HG03103 (cell line): ENCODE measurements at regions not wholly inside any gene's neighbourhood (a gene's known extent, or its start where the extent isn't known, plus 50 kb on each side); places are given as distances from the start of the nearest gene placed in this dataset.

Experiments
- ATAC-seq: cut with Tn5 transposase; IDR thresholded peaks from one replicate; pipeline ENCODE4 v1.9.1; 2021; ENCODE audit warnings: low read depth; ENCODE audit not compliant: unreplicated experiment

DNA sequence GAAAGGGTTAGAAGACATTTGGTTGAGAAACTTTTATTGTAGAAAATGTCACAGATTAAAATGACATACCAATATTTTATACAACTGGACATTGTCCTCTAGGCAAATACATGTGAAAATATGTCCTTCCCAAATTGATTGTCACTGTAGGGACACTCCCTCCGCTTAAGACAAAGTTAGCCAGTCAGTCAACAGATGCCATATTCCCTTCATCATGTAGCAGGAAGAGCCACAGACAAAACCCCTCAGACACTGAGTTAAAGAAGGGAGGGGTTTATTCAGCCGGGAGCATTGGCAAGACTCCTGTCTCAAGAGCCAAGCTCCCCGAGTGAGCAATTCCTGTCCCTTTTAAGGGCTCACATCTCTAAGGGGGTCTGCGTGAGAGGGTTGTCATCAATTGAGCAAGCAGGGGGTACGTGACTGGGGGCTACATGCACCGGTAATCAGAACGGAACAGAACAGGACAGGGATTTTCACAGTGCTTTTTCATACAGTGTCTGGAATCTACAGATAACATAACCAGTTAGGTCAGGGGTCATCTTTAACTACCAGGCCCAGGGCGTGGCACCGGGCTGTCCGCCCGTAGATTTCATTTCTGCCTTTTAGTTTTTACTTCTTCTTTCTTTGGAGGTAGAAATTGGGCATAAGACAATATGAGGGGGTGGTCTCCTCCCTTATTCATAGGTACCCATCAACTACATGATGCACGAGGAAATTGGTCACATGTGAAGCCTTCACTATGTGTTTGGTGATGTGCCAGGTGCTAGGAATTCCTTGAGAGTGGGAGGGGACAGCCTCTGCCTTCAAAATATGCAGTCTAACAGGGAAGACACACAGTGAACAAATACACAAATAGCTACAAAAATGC, 155.7 kb upstream of the CDYL start:
- no peak for ATAC-seq

DNA sequence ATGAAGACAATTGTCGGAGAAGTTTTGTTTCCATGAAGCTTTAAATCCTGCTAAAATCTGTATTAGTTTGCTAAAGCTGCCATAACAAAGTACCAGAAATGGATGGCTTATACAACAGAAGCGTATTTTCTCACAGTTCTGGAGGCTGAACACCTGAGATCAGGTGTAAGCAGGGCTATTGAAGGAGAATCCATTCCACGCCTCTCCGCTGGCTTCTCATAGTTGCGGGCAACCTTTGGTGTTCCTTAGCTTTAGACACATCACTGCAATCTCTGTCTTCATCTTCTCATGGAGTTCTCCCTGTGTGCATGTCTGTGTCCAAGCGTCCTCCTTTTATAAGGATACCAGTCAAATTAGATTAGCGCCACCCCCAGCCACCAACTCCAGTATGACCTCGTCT, 159.9 kb upstream of the CDYL start:
- ATAC-seq = no peak

DNA sequence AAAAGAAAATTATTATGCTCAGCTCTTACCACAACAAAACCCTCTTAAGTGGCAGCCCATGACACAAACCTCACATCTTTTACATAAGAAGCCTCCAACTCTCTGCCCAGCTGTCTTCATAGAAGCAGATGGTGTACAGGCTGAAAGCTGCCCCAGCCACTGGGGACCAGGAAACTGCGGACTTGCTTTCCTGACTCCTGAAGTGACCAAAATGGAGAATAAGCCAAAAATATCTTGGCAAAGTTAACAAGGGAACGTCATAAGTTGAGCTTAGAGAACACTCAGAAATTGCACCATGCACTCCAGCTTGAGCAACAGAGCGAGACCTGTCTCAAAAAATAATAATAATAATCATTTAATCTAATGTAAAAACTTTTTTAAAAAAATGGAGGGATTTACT, 160.3 kb upstream of the CDYL start:
- ATAC-seq = no peak

DNA sequence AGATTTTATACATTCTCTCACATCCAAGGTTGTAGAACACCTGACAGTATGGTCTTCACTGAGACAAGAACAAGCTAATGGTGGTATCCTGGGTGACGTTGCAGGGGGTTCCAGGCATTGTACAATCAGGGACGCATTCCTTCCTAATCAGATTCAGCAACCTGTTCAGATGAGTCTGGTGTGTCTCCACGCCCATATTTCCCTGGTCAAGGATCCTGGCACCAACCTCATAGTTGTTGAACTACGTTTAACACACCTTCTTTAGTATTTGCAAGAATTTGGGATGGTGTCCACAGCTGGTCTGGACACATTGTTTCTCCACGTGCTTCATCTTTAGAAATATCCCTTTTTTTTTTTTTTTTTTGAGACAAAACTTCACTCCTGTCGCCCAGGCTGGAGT, 161.0 kb upstream of the CDYL start:
- no peak for ATAC-seq

DNA sequence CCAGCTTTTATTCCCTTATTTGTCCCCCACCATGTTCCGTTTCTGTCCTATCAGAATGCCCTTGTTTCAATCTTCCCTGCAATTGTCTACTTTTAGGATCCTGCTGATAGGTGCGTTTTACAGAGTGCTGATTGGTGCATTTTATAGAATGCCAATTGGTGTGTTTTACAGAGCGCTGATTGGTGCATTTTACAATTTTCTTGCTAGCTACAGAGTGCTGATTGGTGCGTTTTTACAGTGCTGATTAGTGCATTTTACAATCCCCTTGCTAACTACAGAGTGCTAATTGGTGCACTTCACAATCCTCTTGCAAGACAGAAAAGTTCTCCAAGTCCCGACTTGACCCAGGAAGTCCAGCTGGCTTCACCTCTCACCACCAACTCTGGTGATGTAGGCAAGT, 161.6 kb upstream of the CDYL start:
- ATAC-seq = no peak

DNA sequence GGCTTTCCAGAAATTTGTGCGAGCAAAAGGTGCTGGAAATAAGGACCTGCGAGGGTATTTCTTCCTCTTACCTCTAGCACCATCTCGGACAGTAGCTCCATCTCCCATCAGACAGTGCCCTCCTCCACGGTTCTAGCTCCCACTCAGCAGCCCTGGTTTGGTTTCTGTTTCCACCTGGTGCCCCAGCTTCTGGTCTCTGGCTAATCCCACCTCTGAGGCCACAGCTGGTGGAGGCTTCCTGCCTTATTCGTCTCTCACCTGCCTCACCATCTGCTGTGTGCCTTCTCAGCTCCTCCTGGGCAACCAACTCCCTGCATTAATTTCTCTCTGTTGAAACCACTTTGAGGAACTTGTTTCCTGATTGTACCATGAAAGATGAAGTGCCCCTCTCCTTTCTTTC, 162.4 kb upstream of the CDYL start:
- no peak for ATAC-seq

DNA sequence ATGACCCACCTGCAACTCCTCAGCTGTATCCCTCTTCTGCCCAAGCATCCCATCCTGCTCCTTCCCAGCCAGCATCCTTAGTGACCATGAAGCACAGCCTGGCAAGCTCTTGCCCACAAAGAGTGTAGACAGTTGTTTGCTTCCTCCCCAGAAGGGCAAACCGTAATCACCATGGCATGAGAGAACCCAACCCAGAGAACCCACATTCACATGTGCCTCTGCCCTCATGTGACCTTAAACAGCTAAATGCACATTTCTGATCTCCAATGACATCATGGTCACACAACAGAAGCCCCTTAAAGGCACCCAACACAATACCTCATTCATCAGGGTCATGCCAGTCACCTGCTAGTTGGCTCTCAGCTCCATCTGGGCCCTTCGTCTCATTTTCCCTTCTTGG, 162.8 kb upstream of the CDYL start:
- ATAC-seq = no peak

DNA sequence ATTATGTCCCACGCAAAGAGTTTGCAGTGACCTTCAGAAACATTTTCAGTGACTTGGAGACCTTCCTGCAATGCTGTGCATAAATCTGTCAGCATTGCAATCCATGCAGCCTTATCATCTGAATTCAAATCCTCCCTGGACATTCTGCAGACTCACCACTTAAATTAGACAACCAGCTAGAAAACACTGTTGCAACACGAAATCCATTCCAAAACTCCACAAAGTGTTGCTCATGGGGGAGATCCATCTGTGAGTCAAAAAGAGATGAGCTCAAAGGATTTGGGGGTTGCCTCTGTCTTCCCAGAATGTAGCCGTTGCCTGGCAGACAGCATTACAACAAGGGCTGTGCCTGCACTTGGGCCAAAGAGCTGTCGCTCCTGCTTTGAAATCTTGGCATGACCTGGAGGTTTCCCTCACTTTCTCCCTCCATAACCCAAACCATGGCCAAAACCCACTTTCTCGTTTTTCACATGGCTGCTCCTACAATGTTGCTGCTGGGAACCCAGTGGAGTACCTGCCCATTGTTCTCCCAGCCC, 163.5 kb upstream of the CDYL start:
- ATAC-seq = no peak

DNA sequence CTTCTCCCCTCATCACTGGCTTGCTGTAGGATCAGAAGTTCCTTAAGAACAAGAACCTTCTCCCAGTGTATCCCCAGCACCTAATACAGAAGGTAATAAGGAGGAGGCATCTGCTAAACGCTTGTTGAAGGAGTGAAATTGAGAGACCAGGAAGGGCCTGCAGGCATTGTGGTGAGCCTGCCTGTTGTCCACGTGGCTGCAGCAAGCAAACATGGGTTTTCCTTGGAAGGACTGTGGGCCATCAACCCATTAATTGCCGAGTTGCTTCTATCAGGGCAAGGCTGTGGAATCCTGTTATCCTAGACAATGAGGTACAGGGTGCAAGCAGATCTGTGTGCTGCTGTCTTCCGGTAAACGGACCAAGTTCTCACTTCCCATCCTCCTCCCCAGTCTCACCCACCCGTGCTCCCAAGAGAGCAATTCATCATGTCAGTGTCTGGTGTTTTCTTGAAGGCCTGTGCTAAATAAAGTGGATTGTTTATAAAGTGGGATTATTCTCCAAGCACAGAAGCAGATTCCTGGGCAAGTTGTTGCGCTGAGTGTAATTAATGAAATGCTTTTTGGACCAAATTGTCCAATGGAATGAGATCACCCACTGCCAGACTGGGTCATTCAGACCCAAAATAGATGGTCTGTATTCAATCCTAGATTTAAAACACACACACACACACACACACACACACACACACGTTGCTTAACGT, 164.6 kb upstream of the CDYL start:
- no peak for ATAC-seq

DNA sequence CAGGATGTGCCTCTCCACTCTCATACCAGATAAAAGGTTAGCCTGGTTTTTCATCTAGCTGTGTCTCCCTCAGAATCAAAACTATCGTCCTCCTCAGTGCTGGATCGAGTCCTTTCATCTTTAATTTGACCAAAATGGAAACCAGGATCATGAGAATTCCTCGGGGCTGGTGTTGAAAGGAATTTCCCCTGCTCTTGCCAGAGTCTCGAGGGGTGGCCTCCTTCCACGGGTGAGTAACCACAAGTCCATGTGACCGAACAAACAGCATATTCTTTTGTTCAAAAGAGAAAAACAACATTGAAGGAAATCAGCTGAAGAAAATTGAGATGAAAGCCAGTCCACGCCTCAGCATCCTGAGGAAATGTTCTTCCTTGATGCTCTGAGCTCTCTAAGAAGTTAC, 165.9 kb upstream of the CDYL start:
- ATAC-seq = no peak

DNA sequence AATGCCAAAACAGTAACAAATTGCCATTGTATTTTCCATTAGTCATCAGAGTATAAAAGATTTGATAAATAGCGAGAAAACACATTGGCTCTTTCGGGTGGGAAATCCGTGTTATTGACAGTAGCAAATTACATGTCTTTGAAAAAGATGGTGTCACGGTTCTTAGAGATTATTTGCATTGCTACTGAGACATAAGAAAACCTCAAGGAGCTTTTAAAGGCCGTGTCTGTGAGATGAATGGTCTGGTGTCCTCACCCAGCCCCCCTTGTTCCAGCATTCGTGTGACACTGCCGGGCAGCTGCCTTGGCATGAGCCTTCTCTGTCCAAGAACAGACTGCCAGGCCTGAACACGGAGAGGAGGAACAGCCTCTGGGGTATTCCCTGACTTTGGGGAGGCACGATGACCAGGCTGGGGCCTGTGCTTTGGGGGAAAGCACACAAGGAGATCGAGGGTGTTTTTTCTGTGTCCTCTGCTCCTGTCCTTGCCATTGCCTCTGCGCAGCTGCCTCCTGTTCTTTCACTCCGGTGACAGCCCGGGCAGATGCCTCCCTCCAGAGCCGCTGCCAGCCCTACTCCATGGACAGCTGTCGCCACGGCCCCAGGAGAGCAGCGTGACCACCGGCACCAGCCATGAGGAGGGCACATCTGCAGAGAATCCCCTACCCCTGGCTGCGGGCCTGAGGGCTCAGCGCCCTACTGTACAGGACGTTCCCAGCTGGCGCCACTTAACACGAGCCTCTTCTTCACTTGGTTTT, 167.7 kb upstream of the CDYL start:
- no peak for ATAC-seq

DNA sequence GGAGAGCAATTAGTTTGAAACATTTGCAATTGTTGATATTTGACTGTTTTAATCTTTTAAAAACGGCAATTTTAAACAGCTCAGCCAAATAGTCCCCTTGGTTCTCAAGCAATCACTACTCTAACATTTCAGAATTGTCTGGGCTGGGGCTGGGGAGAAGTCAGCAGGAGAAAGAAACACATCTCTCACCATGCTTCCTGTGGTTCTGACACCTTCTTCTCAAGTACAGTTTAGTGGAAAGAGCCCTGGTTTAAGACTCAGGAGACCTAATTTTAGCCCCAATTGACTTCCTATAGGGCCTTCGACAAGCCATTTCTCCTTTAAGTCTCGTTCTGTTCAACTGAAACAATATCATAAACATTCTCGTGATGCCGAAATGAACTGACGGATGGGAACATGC, 168.4 kb upstream of the CDYL start:
- no peak for ATAC-seq

DNA sequence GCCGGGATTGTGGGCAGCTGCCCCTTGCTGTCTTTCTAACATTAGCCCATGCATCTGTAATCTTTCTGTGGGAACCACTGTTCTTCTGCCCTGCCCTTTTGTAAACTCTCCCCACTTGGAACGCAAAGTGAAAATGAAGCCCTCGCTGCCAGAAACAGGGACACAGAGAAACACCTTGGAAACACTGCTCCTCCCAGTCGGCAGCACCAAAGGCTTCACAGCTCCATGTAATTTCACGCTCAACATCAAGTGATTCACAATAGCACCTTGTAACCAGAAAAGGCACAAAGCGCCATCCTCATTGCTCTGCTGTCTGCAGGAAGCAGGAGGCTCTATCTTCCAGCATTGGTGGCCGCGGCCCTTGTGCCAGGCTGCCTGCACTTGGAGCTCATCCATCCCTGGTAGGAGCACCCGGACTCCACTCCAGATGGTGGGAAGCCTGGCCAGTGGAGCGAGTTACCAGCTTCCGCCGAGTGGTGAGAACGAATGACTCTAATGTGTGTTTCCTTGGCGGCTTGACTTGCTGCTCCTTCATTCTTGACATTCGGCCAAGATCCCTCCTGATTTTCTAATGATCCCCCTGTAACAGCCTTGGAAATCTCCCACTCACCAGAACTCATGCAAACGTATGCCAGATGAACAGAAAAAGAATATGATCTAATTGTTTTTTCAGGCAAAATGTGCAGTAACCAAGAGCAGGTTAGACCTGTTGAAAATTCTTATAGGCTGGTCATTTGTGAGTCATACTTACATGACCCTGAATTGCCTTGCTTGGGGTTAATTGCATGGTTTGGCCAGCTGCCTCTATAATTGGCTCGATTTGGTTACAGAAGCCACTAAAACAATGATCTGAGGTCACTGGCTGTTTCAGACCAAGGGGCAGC, 169.1 kb upstream of the CDYL start:
- ATAC-seq = no peak

DNA sequence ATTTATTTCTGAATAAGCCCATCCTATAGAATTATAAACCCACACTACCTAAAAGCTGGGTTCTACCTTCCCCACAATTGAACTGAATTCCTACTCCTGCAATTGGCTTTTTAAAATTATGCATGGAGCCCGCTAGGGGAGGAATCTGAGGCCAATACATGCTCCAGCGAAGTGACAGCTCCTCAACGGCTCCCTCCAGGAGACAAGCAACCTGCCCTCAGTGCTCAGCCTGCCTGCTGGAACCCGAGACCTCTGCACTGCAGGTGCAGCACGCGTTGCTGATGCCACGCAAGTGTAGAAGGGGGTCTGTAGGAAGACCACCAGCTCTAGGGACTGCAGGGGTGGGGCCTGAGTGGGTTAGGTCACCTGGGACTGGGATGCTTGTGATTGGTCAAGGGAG, 170.2 kb upstream of the CDYL start:
- ATAC-seq = no peak

DNA sequence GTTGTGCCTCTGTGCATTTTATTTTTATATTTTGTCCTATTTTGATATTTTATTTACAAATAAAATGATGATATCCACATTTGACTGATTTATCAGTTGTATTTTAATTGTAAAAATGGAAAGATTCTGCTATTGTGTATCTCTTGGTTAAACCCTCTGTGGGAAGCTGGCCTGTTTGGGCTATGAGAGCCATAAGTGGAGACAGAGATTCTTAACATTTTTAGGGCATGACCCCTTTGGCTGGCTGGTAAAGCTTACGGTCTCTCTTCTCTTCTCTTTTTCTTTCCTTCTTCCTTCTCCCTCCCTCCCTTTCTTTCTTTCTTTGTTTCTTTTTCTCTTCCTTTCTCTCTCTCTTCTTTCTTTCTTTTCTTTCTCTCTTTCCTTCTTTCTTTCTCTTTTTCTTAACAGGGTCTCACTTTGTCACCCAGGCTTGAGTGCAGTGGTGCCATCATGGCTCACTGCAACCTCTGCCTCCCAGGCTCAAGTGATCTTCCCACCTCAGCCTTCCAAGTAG, 172.3 kb upstream of the CDYL start:
- no peak for ATAC-seq

DNA sequence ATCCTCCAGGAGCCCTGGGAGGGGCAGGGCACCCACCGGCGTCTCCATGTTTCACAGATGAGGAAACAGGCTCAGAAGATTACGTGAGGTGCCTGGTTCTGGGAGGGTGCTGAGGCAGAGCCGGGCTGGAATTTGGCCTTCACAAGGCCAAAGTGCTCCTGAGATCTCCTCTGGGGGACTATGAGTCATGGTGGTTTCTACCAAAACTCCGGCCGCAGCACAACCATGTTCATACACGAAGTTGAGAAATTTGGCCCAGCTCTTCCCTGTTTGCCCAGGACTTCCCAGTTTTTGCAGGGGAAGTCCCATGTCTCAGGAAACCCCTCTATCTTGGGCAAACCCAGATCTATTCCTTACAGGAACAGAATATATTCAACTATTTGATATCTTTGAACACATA, 172.9 kb upstream of the CDYL start:
- no peak for ATAC-seq

DNA sequence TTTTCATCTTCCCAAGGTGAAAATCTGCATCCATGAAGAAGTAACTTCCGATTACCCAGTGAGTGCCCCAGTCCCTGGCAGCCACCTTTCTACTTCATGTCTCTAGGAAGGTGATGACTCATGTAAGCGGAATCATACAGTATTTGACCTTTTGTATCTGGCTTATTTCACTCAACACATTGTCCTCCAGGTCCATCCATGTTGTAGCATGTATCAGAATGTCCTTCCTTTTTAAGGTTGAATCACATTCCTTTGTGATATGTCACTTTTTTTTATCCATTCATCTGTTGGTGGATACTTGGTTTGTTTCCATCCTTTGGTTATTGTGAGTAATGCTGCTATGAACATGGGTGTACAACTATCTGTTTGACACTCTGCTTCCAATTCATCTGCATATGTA, 176.3 kb upstream of the CDYL start:
- no peak for ATAC-seq

DNA sequence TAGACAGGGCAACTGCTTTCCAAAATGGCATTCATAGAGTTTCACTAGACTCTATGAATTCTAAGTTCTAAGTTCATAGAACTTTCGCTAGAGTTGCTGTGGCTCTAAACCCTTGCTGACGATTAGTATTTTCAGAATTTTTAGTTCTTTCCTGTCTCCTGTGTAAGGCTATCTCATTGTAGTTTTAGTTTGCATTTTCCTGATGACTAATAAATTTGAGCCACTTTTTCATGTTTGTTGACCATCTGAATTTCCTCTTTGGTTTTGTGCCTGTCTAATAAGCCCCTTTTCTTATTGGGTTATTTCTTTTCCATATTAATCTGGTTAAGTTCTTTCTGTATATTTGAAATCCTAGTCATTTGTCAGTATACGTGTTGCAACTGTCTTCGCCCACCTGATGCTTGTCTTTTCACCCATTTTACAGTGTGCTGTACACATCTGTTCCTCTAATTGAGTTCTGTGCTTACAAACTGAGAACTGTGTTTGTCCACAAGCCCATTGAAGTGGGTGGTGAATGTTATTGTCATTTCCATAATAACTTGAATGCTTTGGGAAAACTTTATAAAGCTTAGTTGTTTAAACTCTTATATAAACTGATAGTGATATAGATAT, 177.7 kb upstream of the CDYL start:
- ATAC-seq = no peak

DNA sequence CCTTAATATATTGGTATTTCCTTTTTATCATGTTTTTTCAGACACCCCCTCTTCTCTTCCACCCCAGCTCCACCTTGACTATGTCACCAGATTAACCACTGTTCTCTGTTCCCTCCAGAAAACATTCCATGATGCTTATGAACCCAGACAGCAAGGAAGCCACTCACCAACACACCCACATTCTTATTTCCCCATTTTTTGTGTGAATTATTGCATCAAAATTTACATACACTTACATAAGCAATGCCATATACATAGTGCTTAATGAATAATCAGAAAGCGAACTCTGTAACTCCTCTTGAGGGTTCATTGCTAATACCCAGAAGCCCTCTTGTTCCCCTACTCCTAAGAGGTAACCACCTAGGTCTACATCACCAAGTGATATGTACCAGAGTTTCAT, 182.3 kb upstream of the CDYL start:
- ATAC-seq = no peak

DNA sequence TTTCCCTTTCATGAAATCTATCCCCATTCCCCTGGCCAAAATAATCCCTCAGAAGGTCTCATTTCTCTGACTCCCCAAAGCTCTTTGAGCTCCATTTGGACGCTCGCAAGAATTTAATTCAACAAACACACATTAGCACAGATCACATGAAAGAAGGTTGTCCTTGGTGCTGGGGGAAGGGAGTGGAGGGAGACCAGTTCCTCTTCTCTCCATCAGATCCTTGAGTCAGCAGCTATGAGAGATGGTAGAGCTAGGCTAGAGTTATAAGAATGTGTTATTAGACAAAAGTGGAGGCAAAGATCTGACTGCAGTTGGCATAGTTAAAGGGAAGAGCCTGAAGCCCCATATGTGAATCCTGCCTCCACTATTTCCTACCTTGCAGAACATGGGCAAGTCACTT, 184.2 kb upstream of the CDYL start:
- no peak for ATAC-seq
